ENCODE measurements at regions not wholly inside any gene's neighbourhood (a gene's known extent, or its start where the extent isn't known, plus 50 kb on each side); places are given as distances from the start of the nearest gene placed in this dataset.
"Not testable (repeated sequence)": the region's sequence is repeated elsewhere in the genome, so short reads cannot be mapped to it uniquely, and the experiment has no call there.

DNA sequence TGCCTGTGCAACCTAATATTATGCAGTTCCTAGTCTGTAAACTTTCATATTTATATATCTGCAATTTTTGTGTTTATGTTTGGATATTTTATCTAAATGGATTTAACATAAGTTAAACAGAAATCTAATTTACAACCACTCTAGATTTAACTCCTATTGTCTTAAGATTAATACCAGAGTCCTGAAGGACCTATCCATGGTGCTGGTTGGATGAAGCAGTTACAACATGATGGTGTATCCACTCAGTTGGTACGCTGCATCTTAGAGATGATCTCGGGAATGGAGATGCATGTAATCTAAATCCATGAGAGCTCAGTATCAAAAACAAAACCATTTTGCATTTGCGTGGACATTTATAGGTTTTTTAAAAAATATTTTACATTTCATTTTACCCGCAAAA is 745.9 kb upstream of the SLC8A1 start:
- no peaks in the 10 kb centered on the region for H3K27me3 Mint-ChIP-seq
- H3K9me3 Mint-ChIP-seq, result no peaks in the 10 kb centered on the region
- H3K27ac Mint-ChIP-seq, result no peak overlapping the region
- H3K36me3 Mint-ChIP-seq, result no peaks in the 10 kb centered on the region
- no peak for DNase-seq (ENCODE audit: extremely low spot score, unreplicated experiment)
- TF ChIP-seq, protein P1, sequence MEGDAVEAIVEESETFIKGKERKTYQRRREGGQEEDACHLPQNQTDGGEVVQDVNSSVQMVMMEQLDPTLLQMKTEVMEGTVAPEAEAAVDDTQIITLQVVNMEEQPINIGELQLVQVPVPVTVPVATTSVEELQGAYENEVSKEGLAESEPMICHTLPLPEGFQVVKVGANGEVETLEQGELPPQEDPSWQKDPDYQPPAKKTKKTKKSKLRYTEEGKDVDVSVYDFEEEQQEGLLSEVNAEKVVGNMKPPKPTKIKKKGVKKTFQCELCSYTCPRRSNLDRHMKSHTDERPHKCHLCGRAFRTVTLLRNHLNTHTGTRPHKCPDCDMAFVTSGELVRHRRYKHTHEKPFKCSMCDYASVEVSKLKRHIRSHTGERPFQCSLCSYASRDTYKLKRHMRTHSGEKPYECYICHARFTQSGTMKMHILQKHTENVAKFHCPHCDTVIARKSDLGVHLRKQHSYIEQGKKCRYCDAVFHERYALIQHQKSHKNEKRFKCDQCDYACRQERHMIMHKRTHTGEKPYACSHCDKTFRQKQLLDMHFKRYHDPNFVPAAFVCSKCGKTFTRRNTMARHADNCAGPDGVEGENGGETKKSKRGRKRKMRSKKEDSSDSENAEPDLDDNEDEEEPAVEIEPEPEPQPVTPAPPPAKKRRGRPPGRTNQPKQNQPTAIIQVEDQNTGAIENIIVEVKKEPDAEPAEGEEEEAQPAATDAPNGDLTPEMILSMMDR (conservative IDR thresholded peaks at IDR 0.05), result no peak
- peaks cover 8% of the 10 kb centered on the region for H3K4me1 Mint-ChIP-seq (ENCODE audit: unreplicated experiment)
- no peak overlapping the region for H3K4me3 Mint-ChIP-seq

DNA sequence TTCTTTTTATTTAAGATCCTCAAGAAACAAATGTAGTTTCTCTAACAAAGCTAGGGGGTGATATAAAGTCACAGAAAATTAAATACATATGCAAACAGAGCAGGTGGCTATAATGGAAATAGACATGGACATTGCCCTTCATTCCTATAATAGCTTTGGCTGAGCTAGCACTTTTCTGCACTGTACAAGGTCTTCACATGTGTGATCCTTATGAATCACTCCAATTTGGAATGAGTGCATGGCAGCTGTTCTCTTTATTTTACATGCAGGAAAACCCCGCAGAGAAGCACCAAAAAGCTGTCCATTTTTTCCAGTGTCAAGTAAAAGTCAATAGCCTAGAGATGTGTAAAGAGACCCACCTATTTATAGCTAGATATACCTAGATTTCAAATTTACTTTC is 747.4 kb upstream of the SLC8A1 start:
- Mint-ChIP-seq H3K36me3 (no peaks in the 10 kb centered on the region), H3K4me3 (no peak overlapping the region), H3K27me3 (no peaks in the 10 kb centered on the region), H3K4me1 (ENCODE audit: unreplicated experiment) (peaks cover 3% of the 10 kb centered on the region), H3K27ac (no peak overlapping the region), H3K9me3 (no peaks in the 10 kb centered on the region)
- no peak for DNase-seq (ENCODE audit: extremely low spot score, unreplicated experiment)
- TF ChIP-seq, protein P1 (conservative IDR thresholded peaks at IDR 0.05), result no peak

DNA sequence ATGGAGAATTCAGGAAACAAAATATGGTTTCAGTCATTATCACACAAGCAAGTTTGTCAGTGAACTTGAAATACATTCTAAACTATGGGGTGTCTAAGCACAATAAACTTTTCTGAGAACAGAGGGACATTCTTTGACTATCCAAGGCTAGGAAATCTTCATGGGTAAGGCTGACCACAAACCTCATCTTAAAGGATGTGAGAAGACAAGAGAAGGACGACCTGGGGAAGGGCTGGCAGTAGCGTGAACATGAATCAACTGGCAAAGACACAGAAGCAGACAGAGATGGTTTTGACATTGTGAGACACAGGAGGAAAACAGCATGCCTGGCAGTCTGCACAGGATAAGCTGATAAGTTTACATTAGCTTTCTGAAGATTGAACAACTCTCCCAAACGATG is 752.4 kb upstream of the SLC8A1 start:
- DNase-seq (ENCODE audit: extremely low spot score, unreplicated experiment), result no peak
- TF ChIP-seq, protein P1 (conservative IDR thresholded peaks at IDR 0.05), result no peak
- Mint-ChIP-seq H3K4me3 (no peak overlapping the region), H3K4me1 (ENCODE audit: unreplicated experiment) (no peaks in the 10 kb centered on the region), H3K9me3 (no peaks in the 10 kb centered on the region), H3K27me3 (no peaks in the 10 kb centered on the region), H3K27ac (no peak overlapping the region), H3K36me3 (no peaks in the 10 kb centered on the region)

DNA sequence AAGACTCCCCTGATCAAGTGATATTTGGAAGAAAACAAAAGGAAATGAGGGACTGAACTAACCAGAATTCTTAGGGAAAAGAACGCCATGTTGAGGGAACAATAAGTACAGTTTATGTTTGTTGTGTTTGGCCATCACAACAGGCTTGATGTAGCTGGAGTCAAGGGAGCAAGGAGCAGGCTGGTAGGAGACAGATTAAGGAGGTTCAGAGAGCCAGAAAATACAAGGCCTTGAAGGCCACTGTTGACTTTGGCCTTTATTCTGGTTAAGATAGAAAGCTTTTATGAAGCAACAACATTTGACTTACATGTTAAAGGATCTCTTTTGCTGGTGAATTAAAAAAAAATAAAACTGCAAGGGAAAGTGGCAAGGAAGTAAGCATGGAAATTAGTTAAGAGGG is 754.1 kb upstream of the SLC8A1 start:
- TF ChIP-seq, protein P1 (conservative IDR thresholded peaks at IDR 0.05), result no peak
- no peak overlapping the region for H3K27ac Mint-ChIP-seq
- no peaks in the 10 kb centered on the region for H3K9me3 Mint-ChIP-seq
- H3K4me3 Mint-ChIP-seq, result no peak overlapping the region
- no peaks in the 10 kb centered on the region for H3K4me1 Mint-ChIP-seq (ENCODE audit: unreplicated experiment)
- no peaks in the 10 kb centered on the region for H3K36me3 Mint-ChIP-seq
- no peak for DNase-seq (ENCODE audit: extremely low spot score, unreplicated experiment)
- no peaks in the 10 kb centered on the region for H3K27me3 Mint-ChIP-seq

DNA sequence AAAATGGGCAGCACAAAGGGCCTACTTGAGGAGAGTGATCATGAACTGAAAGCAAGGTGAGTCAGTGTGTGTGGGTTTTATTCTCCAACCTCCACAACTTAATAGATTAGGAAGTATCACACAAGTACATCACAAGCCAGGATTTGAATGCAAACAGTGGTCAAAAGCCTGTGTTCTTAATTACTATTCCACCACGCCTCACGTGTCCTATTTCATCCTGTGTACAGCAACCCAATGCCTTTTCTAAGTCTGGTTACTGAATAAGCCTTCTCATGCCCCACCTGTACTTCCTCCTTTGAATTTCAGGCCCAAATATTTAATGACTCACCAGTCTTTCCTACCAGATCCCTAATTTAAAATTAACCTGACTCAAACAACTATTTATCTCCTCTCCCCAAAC is 755.7 kb upstream of the SLC8A1 start:
- Mint-ChIP-seq H3K27me3 (no peaks in the 10 kb centered on the region), H3K36me3 (no peaks in the 10 kb centered on the region), H3K4me1 (ENCODE audit: unreplicated experiment) (no peaks in the 10 kb centered on the region)

DNA sequence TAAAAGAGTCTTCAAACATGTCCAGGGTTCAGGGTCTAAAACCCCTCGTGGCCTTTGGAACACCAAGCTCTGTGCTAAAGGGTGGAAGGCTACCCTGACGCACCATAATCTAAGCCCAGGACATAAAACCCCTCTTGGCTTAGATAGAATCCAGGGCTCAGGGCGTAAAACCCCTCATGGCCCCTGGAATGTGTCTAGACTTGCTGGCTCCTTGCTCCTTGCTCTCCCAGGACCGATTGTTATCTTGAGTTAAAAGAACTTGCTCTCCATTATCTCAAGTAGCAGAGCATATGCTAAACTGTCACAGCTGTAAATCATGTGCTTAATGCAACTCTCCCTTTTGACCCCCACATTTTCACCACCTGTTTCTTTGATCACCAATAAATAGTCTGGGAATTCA is 758.1 kb upstream of the SLC8A1 start:
- not testable (repeated sequence) for H3K27me3 Mint-ChIP-seq; H3K4me3 Mint-ChIP-seq; H3K4me1 Mint-ChIP-seq (ENCODE audit: unreplicated experiment); DNase-seq (ENCODE audit: extremely low spot score, unreplicated experiment); H3K27ac Mint-ChIP-seq; H3K9me3 Mint-ChIP-seq; H3K36me3 Mint-ChIP-seq

More for the DNA sequence above, 755.7 kb upstream of the SLC8A1 start:
- H3K27ac Mint-ChIP-seq, result no peak overlapping the region
- TF ChIP-seq, protein P1 (conservative IDR thresholded peaks at IDR 0.05), result no peak
- H3K4me3 Mint-ChIP-seq, result no peak overlapping the region
- no peaks in the 10 kb centered on the region for H3K9me3 Mint-ChIP-seq
- DNase-seq (ENCODE audit: extremely low spot score, unreplicated experiment), result no peak

Measured in type B pancreatic cell (in vitro differentiated cells).